NCI-H1436 (cell line): ENCODE measurements at regions not wholly inside any gene's neighbourhood (a gene's known extent, or its start where the extent isn't known, plus 50 kb on each side); places are given as distances from the start of the nearest gene placed in this dataset.
A peak's percentile ranks its signal among the peaks of the same experiment; 100 is the strongest.
"Not testable (repeated sequence)": the region's sequence is repeated elsewhere in the genome, so short reads cannot be mapped to it uniquely, and the experiment has no call there.

ENCODE experiments used
- DNase-seq: peaks from one replicate; lab custom pipeline; 2025; lab: John Stamatoyannopoulos, UW

GRCh38 chr12:78501825-78502224 lies 362.7 kb upstream of the SYT1 start:
- DNase-seq: no peak

GRCh38 chr12:78519422-78519821 lies 345.2 kb upstream of the SYT1 start:
- DNase-seq: no peak

- DNase-seq: peak; percentile 34
These were observed 334.3 kb upstream of the SYT1 start for GRCh38 chr12:78530100-78530765.

GRCh38 chr12:78531831-78532458 lies 332.6 kb upstream of the SYT1 start:
- no peak for DNase-seq

GRCh38 chr12:78534311-78534710 lies 330.3 kb upstream of the SYT1 start:
- DNase-seq: no peak

GRCh38 chr12:78540606-78541336 lies 323.8 kb upstream of the SYT1 start:
- no peak for DNase-seq

GRCh38 chr12:78550831-78551230 lies 313.7 kb upstream of the SYT1 start:
- DNase-seq: no peak

GRCh38 chr12:78555802-78556201 lies 308.8 kb upstream of the SYT1 start:
- DNase-seq: no peak

GRCh38 chr12:78556651-78557050 lies 307.9 kb upstream of the SYT1 start:
- DNase-seq: no peak

- no peak for DNase-seq
These were observed 305.2 kb upstream of the SYT1 start for GRCh38 chr12:78559416-78559815.

- DNase-seq: no peak
These were observed 304.7 kb upstream of the SYT1 start for GRCh38 chr12:78559886-78560285.

GRCh38 chr12:78560633-78561032 lies 303.9 kb upstream of the SYT1 start:
- DNase-seq: no peak

GRCh38 chr12:78562368-78563205 lies 302.0 kb upstream of the SYT1 start:
- peak; percentile 13 for DNase-seq

- DNase-seq: no peak
These were observed 300.7 kb upstream of the SYT1 start for GRCh38 chr12:78563826-78564225.

GRCh38 chr12:78566456-78566855 lies 298.1 kb upstream of the SYT1 start:
- no peak for DNase-seq

GRCh38 chr12:78568321-78569020 lies 296.1 kb upstream of the SYT1 start:
- no peak for DNase-seq

GRCh38 chr12:78571953-78572352 lies 292.6 kb upstream of the SYT1 start:
- DNase-seq: no peak

GRCh38 chr12:78575208-78575607 lies 289.4 kb upstream of the SYT1 start:
- not testable (repeated sequence) for DNase-seq

GRCh38 chr12:78579846-78580245 lies 284.7 kb upstream of the SYT1 start:
- no peak for DNase-seq

- DNase-seq: no peak
These were observed 284.3 kb upstream of the SYT1 start for GRCh38 chr12:78580296-78580695.

GRCh38 chr12:78584695-78585094 lies 279.9 kb upstream of the SYT1 start:
- no peak for DNase-seq

- no peak for DNase-seq
These were observed 279.4 kb upstream of the SYT1 start for GRCh38 chr12:78585132-78585531.
